GM06990 (cell line): ENCODE measurements at regions not wholly inside any gene's neighbourhood (a gene's known extent, or its start where the extent isn't known, plus 50 kb on each side); places are given as distances from the start of the nearest gene placed in this dataset.

Experiments used
- DNase-seq: peaks from one replicate; pipeline ENCODE4 v3.0.0-alpha.2; 2011; ENCODE audit not compliant: insufficient read length; ENCODE audit errors: extremely low read depth
- H3K27me3 ChIP-seq: replicated peaks from 2 replicates; pipeline ENCODE4 v1.6.0; 2011; ENCODE audit warnings: low read length; ENCODE audit not compliant: control insufficient read depth, insufficient read depth
- H3K36me3 ChIP-seq: 2 replicates; pipeline ENCODE4 v1.5.1; 2011; ENCODE audit warnings: low read length; ENCODE audit not compliant: control insufficient read depth, insufficient read depth
- H3K4me3 ChIP-seq: replicated peaks from 2 replicates; pipeline ENCODE4 v1.5.1; 2011; ENCODE audit warnings: low read depth, mild to moderate bottlenecking, control low read depth, low read length
- TF ChIP-seq, protein P1 (sequence below): IDR thresholded peaks from 2 replicates; pipeline ENCODE4 v1.5.1; 2011; ENCODE audit warnings: low read length, control low read depth, mild to moderate bottlenecking, inconsistent platforms; ENCODE audit not compliant: insufficient read depth, poor library complexity, severe bottlenecking

DNA sequence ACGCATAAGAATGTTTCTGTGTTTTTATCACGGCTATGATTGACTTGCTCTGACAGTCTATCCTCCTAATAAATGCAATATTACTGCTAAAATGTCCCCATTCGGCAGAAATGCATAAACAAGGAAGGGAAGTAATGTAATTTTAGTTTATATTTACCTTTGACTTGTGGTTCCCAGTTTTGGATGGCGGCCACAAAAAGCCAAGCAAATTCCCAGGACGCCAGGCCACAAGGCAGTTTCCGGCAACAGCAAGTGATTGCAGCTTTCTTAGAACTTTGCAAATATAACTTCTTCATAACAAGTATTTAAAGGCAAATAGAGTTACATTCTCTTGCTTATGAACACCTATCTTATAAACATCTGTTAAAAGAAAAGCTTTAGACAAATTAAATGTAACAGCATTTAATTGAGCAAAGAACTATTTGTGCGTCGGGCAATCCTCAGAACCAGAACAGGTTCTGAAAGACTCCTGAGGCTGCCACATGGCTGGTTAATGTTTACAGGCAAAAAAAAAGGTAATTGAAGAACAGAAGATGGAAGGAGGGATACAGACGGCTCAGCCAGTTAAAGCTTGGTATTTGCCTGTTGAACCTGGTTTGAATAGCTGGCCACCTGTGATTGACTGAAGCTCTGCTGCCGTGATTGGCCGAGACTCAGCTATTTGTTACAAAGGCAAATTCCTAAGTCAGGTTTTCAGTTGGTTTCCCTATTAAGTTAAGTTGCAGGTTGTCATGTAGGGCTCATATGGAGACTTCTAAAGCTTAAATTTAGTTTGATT, 80.8 kb downstream of the C21orf91 start:
- H3K27me3 ChIP-seq: no peaks in the 10 kb centered on the region
- H3K36me3 ChIP-seq: no peaks in the 10 kb centered on the region
- TF ChIP-seq, protein P1, sequence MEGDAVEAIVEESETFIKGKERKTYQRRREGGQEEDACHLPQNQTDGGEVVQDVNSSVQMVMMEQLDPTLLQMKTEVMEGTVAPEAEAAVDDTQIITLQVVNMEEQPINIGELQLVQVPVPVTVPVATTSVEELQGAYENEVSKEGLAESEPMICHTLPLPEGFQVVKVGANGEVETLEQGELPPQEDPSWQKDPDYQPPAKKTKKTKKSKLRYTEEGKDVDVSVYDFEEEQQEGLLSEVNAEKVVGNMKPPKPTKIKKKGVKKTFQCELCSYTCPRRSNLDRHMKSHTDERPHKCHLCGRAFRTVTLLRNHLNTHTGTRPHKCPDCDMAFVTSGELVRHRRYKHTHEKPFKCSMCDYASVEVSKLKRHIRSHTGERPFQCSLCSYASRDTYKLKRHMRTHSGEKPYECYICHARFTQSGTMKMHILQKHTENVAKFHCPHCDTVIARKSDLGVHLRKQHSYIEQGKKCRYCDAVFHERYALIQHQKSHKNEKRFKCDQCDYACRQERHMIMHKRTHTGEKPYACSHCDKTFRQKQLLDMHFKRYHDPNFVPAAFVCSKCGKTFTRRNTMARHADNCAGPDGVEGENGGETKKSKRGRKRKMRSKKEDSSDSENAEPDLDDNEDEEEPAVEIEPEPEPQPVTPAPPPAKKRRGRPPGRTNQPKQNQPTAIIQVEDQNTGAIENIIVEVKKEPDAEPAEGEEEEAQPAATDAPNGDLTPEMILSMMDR: no peak
- no peak for DNase-seq
- no peak overlapping the region for H3K4me3 ChIP-seq

DNA sequence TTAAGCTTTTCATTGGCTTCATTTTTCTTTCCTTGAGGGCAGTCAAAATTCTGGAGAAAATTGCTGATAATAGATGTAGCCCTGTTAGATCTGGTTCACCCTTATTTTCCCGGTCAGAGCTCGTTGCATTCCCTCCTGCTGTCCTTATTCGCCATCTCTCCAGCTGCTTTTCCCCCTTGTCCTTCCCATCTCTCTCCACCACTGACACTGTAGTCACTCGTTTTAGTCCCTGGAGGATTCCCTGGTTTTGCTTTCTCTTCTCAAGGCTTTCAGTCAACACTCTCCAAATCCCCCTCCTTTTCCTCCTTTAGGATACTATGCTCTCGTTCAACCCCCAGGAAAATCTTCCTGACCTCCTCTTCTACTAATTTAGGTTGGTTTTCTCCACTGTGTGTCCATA, 83.1 kb downstream of the C21orf91 start:
- no peak for DNase-seq
- TF ChIP-seq, protein P1: no peak
- no peaks in the 10 kb centered on the region for H3K27me3 ChIP-seq
- H3K36me3 ChIP-seq: no peaks in the 10 kb centered on the region
- no peak overlapping the region for H3K4me3 ChIP-seq

DNA sequence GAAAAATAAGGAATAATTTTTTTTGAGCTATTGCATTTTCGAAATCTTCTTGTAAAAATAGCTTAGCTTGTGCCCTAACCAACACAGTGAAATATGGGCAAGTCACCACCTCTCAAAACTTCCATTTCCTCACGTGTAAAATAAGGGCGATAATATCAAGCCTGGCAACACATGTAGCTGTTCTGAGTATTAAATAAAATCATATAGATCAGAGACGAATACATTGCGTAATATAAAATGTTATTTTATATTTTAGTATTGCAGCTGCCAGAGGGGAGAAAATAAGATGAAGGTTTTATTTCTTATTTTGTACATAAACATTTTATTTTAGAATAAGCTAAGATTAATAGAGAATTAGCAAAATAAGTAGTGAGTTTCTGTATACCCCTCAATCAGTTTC, 85.9 kb downstream of the C21orf91 start:
- Histone ChIP-seq H3K4me3 (no peak overlapping the region), H3K27me3 (no peaks in the 10 kb centered on the region), H3K36me3 (no peaks in the 10 kb centered on the region)
- TF ChIP-seq, protein P1: no peak
- no peak for DNase-seq

DNA sequence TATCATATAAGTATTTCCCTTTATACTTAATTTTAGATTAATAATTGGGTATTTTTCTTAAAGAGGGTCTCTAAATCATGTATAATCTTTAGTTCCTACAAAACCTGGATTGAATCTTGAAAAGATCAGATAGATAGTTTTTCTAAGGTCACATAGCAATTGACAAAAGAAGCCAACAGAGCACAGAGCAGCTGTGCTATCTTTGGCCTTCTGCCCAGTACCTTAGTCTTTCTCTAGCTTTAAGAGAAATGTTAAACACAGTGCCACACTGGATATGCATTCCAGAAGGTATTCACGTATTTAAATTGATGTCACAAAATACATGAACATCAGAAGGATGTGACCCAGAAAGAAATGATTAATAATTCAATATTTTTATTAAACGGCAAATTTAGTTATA, 86.8 kb downstream of the C21orf91 start:
- Histone ChIP-seq H3K27me3 (no peaks in the 10 kb centered on the region), H3K36me3 (no peaks in the 10 kb centered on the region), H3K4me3 (no peak overlapping the region)
- TF ChIP-seq, protein P1: no peak
- DNase-seq: no peak

DNA sequence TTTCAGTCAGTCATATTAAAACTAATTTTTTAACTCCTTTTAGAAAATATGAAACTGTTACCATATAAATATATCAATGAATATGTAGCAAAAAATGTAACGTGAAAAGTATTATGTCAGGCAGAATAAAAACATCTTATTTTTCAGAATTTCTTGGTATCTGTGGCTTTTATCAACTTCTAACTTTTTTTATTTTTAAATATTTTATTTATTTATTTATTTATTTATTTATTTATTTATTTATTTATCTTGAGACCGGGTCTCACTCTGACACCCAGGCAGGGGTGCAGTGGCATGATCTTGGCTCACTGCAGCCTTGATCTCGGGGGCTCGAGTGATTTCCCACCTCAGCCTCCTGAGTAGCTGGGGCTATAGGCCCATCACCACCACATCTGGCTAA, 87.6 kb downstream of the C21orf91 start:
- DNase-seq: no peak
- Histone ChIP-seq H3K36me3 (no peaks in the 10 kb centered on the region), H3K27me3 (no peaks in the 10 kb centered on the region), H3K4me3 (no peak overlapping the region)
- TF ChIP-seq, protein P1: no peak

DNA sequence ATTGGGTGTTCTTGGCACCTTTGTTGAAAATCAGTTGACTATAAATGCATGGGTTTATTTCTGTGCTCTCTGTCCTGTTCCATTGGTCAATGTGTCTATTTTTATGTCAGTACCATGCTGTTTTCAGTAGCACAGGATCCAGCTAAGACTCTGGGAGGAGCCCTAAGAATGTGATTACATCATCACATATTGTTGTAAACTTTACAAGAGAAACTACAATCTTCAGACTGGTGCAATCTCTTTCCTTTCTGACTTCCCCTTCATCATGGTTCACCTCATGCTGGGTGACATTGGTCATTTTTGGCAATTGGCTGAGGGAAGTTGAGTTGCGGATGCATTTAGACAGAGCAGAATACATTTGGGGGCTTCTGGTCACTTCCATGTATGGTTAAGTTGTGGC, 88.4 kb downstream of the C21orf91 start:
- no peak for DNase-seq
- Histone ChIP-seq H3K36me3 (no peaks in the 10 kb centered on the region), H3K4me3 (no peak overlapping the region), H3K27me3 (no peaks in the 10 kb centered on the region)
- TF ChIP-seq, protein P1: no peak
